Skeletal muscle satellite cell (primary cell): ENCODE measurements at regions not wholly inside any gene's neighbourhood (a gene's known extent, or its start where the extent isn't known, plus 50 kb on each side); places are given as distances from the start of the nearest gene placed in this dataset.

Source experiments
- H3K27me3 ChIP-seq: 2 replicates; pipeline ENCODE4 v1.7.0; 2013; ENCODE audit warnings: low read length; ENCODE audit not compliant: control insufficient read depth, insufficient read depth
- H3K36me3 ChIP-seq: 2 replicates; pipeline ENCODE4 v1.7.0; 2013; ENCODE audit warnings: mild to moderate bottlenecking, control low read depth, low read length; ENCODE audit not compliant: insufficient read depth
- H3K4me1 ChIP-seq: 2 replicates; pipeline ENCODE4 v1.7.0; 2013; ENCODE audit warnings: low read length; ENCODE audit not compliant: control insufficient read depth, insufficient read depth
- H3K4me2 ChIP-seq: 2 replicates; pipeline ENCODE4 v1.7.0; 2013; ENCODE audit warnings: mild to moderate bottlenecking, low read length
- H3K4me3 ChIP-seq: 2 replicates; pipeline ENCODE4 v1.7.0; 2013; ENCODE audit warnings: low read length
- H3K9ac ChIP-seq: 2 replicates; pipeline ENCODE4 v1.7.0; 2013; ENCODE audit warnings: mild to moderate bottlenecking, low read depth, low read length, moderate library complexity
- H3K9me3 ChIP-seq: replicated peaks from 2 replicates; pipeline ENCODE4 v1.7.0; 2013; ENCODE audit warnings: mild to moderate bottlenecking, control low read depth, low read length

GRCh38 chr9:79011461-79011860 lies 560.3 kb upstream of the TLE4 start:
- no peak overlapping the region for H3K9ac ChIP-seq
- no peak overlapping the region for H3K4me3 ChIP-seq
- no peaks in the 10 kb centered on the region for H3K9me3 ChIP-seq
- no peaks in the 10 kb centered on the region for H3K36me3 ChIP-seq
- H3K27me3 ChIP-seq = no peaks in the 10 kb centered on the region
- H3K4me2 ChIP-seq = no peak overlapping the region
- H3K4me1 ChIP-seq = peaks cover 44% of the 10 kb centered on the region

GRCh38 chr9:79012561-79012960 lies 559.2 kb upstream of the TLE4 start:
- no peaks in the 10 kb centered on the region for H3K9me3 ChIP-seq
- no peak overlapping the region for H3K4me2 ChIP-seq
- no peaks in the 10 kb centered on the region for H3K27me3 ChIP-seq
- no peak overlapping the region for H3K4me3 ChIP-seq
- no peaks in the 10 kb centered on the region for H3K36me3 ChIP-seq
- H3K9ac ChIP-seq = peak overlapping the region; percentile 23
- H3K4me1 ChIP-seq = peaks cover 44% of the 10 kb centered on the region

- Histone ChIP-seq H3K4me1 (peaks cover 44% of the 10 kb centered on the region), H3K9ac (peak overlapping the region; percentile 23), H3K9me3 (no peaks in the 10 kb centered on the region), H3K4me2 (no peak overlapping the region), H3K4me3 (no peak overlapping the region), H3K36me3 (no peaks in the 10 kb centered on the region), H3K27me3 (no peaks in the 10 kb centered on the region)
These were observed 557.8 kb upstream of the TLE4 start for GRCh38 chr9:79013715-79014610.

GRCh38 chr9:79014929-79015699 lies 556.7 kb upstream of the TLE4 start:
- H3K4me2 ChIP-seq = peak overlapping the region; percentile 45
- H3K4me1 ChIP-seq = peaks cover 44% of the 10 kb centered on the region
- H3K27me3 ChIP-seq = no peaks in the 10 kb centered on the region
- H3K9me3 ChIP-seq = no peaks in the 10 kb centered on the region
- H3K4me3 ChIP-seq = no peak overlapping the region
- peak overlapping the region; percentile 5 for H3K9ac ChIP-seq
- no peaks in the 10 kb centered on the region for H3K36me3 ChIP-seq

- H3K9me3 ChIP-seq = no peaks in the 10 kb centered on the region
- no peaks in the 10 kb centered on the region for H3K36me3 ChIP-seq
- H3K9ac ChIP-seq = no peak overlapping the region
- no peak overlapping the region for H3K4me3 ChIP-seq
- H3K4me1 ChIP-seq = peaks cover 44% of the 10 kb centered on the region
- H3K4me2 ChIP-seq = no peak overlapping the region
- no peaks in the 10 kb centered on the region for H3K27me3 ChIP-seq
These were observed 555.8 kb upstream of the TLE4 start for GRCh38 chr9:79015951-79016350.

- no peak overlapping the region for H3K4me3 ChIP-seq
- no peaks in the 10 kb centered on the region for H3K36me3 ChIP-seq
- no peak overlapping the region for H3K4me2 ChIP-seq
- H3K9ac ChIP-seq = no peak overlapping the region
- H3K9me3 ChIP-seq = no peaks in the 10 kb centered on the region
- peaks cover 25% of the 10 kb centered on the region for H3K4me1 ChIP-seq
- no peaks in the 10 kb centered on the region for H3K27me3 ChIP-seq
These were observed 551.5 kb upstream of the TLE4 start for GRCh38 chr9:79020276-79020675.

GRCh38 chr9:79021084-79021483 lies 550.7 kb upstream of the TLE4 start:
- Histone ChIP-seq H3K9me3 (no peaks in the 10 kb centered on the region), H3K4me1 (peaks cover 22% of the 10 kb centered on the region), H3K4me3 (no peak overlapping the region), H3K27me3 (no peaks in the 10 kb centered on the region), H3K9ac (no peak overlapping the region), H3K4me2 (no peak overlapping the region), H3K36me3 (no peaks in the 10 kb centered on the region)

GRCh38 chr9:79023134-79023580 lies 548.6 kb upstream of the TLE4 start:
- Histone ChIP-seq H3K9me3 (no peaks in the 10 kb centered on the region), H3K4me3 (no peak overlapping the region), H3K36me3 (no peaks in the 10 kb centered on the region), H3K4me1 (peaks cover 42% of the 10 kb centered on the region), H3K9ac (peak overlapping the region; percentile 65), H3K27me3 (no peaks in the 10 kb centered on the region), H3K4me2 (peak overlapping the region; percentile 39)

- H3K4me1 ChIP-seq = peaks cover 46% of the 10 kb centered on the region
- no peaks in the 10 kb centered on the region for H3K27me3 ChIP-seq
- no peak overlapping the region for H3K4me3 ChIP-seq
- no peaks in the 10 kb centered on the region for H3K36me3 ChIP-seq
- H3K9me3 ChIP-seq = no peaks in the 10 kb centered on the region
- H3K4me2 ChIP-seq = no peak overlapping the region
- no peak overlapping the region for H3K9ac ChIP-seq
These were observed 545.4 kb upstream of the TLE4 start for GRCh38 chr9:79026316-79026715.

- Histone ChIP-seq H3K4me1 (peaks cover 35% of the 10 kb centered on the region), H3K36me3 (no peaks in the 10 kb centered on the region), H3K9me3 (no peaks in the 10 kb centered on the region), H3K27me3 (no peaks in the 10 kb centered on the region), H3K4me3 (no peak overlapping the region), H3K9ac (no peak overlapping the region), H3K4me2 (peak overlapping the region; percentile 26)
These were observed 543.7 kb upstream of the TLE4 start for GRCh38 chr9:79028101-79028500.

- H3K27me3 ChIP-seq = no peaks in the 10 kb centered on the region
- H3K9ac ChIP-seq = no peak overlapping the region
- no peaks in the 10 kb centered on the region for H3K9me3 ChIP-seq
These were observed 537.2 kb upstream of the TLE4 start for GRCh38 chr9:79034583-79034982.

More at GRCh38 chr9:79034583-79034982, 537.2 kb upstream of the TLE4 start:
- no peak overlapping the region for H3K4me2 ChIP-seq
- no peaks in the 10 kb centered on the region for H3K36me3 ChIP-seq
- no peaks in the 10 kb centered on the region for H3K4me1 ChIP-seq
- no peak overlapping the region for H3K4me3 ChIP-seq
